OCI-LY1 (cell line): ENCODE measurements at regions not wholly inside any gene's neighbourhood (a gene's known extent, or its start where the extent isn't known, plus 50 kb on each side); places are given as distances from the start of the nearest gene placed in this dataset.

ENCODE experiments used
- CTCF ChIP-seq: fragments of 200-600 bp; sonication (generic), shearing (Covaris generic); IDR thresholded peaks from 2 replicates; pipeline ENCODE4 v1.5.1; 2017; ENCODE audit warnings: mild to moderate bottlenecking, antibody characterized with exemption, low read length, moderate library complexity, mixed read lengths
- EZH2 ChIP-seq: fragments of 200-600 bp; sonication (generic), shearing (Covaris generic); IDR thresholded peaks from 2 replicates; pipeline ENCODE4 v1.8.0; 2017; ENCODE audit warnings: borderline replicate concordance, mixed run types, mild to moderate bottlenecking, antibody characterized with exemption, low read length, moderate library complexity, mixed read lengths

DNA sequence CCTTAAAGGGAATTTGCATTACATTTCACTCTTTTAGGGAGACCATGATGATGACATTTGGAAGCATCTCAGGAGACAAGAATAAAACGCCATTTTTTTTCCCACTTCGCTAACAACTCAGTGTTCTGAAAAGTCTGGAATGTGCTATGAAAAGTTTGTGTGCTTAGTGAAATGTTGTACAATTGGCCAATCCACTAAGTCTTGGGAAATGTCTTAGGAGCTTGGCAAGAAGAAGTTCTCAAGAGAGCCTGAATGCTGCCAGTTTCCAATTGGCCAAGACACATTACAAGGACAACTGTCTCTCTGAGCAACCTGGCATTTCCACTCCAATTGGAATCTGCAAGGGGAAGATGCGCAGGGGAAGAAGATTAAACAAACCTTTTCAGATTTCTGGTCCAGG is 401.8 kb downstream of the RWDD3 start:
- no peak for TF ChIP-seq CTCF
- TF ChIP-seq EZH2: no peak
